Ovary (tissue), 7 donors: ENCODE measurements at regions not wholly inside any gene's neighbourhood (a gene's known extent, or its start where the extent isn't known, plus 50 kb on each side); places are given as distances from the start of the nearest gene placed in this dataset.

Experiments used
- DNase-seq, 5 donors: peaks; one replicate each; pipeline ENCODE4 v3.0.0-alpha.2; 2019 to 2020
- H3K27ac ChIP-seq, 2 donors: fragments of 200-600 bp; one replicate each; pipeline versions ENCODE4 v1.5.1 to v1.8.0; 2019 to 2022
- H3K27me3 ChIP-seq: fragments of 200-600 bp; one replicate; pipeline ENCODE4 v1.8.0; 2022
- H3K36me3 ChIP-seq: fragments of 200-600 bp; sonication (generic); one replicate; pipeline ENCODE4 v1.5.1; 2019
- H3K4me1 ChIP-seq: one replicate; pipeline ENCODE4 v1.8.1; 2013; ENCODE audit warnings: mild to moderate bottlenecking, moderate library complexity; ENCODE audit not compliant: insufficient read depth
- H3K4me3 ChIP-seq: fragments of 200-600 bp; sonication (generic); one replicate; pipeline ENCODE4 v1.5.1; 2017
- H3K9me3 ChIP-seq, 2 donors: fragments of 200-600 bp in 1 of 2; sonication (generic) in 1 of 2; one replicate each; pipeline versions ENCODE4 v1.5.1 to v1.8.1; 2013 to 2019; ENCODE audit warnings: mild to moderate bottlenecking in 1 of 2, moderate library complexity in 1 of 2
- EP300 ChIP-seq: sonication (generic); formaldehyde crosslinking; IDR thresholded peaks from one replicate; pipeline ENCODE4 v1.6.1; 2017; ENCODE audit warnings: antibody characterized with exemption
- POLR2A ChIP-seq: fragments of 450-650 bp; IDR thresholded peaks from one replicate; pipeline ENCODE4 v1.6.1; 2017; ENCODE audit warnings: antibody characterized with exemption, mild to moderate bottlenecking, moderate library complexity
- WGBS, 3 donors: extraction: QIAGEN DNeasy Blood & Tissue Kit in 1 of 3; methylation state at CpG; one replicate each; pipeline versions ENCODE4 v1.1.5 to v1.1.7; 2013 to 2017; 5-methylcytosine and 5-hydroxymethylcytosine counted together
- intact Hi-C, 4 donors: fragments of 100-400 bp; cut with DNase I; formaldehyde crosslinking; loops; one replicate each; pipeline versions ENCODE4 v1.11.0 to v1.15.1; 2022 to 2023
- TF ChIP-seq, protein P1 (sequence below), 3 donors: fragments of 450-650 bp in 2 of 3; fragments of 200-600 bp in 1 of 3; IDR thresholded peaks; one replicate each; pipeline versions ENCODE4 v1.5.1 to v1.8.0; 2016 to 2022; ENCODE audit warnings: antibody characterized with exemption in 3 of 3, mild to moderate bottlenecking in 1 of 3
- donor health status: DM: no; HTN: no; CAD: no; lungs with moderate emphysema.
- donor health status: DM: no; HTN: no; CAD: no.
- donor health status: Bipolar disorder and iron deficiency.
- donor health status: DM: no; HTN: no; CAD: no.
- donor health status: DM: yes; HTN: yes; CAD: no.

DNA sequence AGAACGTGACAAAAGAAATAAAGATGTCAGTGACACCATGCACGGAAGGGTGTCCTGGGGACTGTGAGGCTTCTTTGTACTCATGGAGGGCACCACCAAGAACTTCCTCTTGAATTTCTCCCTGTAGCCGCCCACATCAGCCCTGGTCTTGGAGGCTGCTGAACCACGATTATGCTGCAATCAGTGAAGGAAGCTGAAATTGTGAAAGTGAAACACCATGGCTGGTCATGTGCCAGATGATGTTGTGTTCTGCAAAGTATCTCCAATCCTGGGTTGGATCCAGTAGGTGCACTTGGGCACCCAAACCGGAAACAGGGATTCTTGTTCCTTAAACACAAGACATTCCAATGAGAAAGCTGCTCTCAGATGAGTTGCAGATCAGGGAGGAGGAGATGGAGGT, 104.4 kb upstream of the GOLGA6L6 start:
- no peaks in the 10 kb centered on the region for H3K9me3 ChIP-seq

DNA sequence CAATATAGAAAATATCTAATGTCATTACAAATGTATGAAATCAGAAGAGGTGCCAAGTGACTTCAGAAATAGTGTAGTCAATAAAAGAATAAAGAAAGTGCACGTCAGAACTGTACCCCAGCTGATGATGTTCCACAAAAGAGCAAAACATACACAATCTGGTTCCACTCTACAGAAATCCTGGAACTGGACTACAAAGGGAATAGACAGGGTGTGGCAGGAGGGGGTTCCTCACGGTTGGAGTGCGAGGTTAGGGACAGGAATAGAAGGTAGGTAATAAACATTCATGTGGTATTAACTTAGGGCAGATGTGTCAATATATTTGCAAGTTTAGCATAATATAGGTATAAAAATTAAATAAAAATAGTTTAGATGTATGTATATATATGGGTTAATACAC, 103.3 kb upstream of the GOLGA6L6 start:
- no peaks in the 10 kb centered on the region for H3K27me3 ChIP-seq
- no peak for DNase-seq
- intact Hi-C loops, result no loop called here
- no peaks in the 10 kb centered on the region for H3K9me3 ChIP-seq
- TF ChIP-seq EP300 (no peak), POLR2A (no peak)
- TF ChIP-seq, protein P1, sequence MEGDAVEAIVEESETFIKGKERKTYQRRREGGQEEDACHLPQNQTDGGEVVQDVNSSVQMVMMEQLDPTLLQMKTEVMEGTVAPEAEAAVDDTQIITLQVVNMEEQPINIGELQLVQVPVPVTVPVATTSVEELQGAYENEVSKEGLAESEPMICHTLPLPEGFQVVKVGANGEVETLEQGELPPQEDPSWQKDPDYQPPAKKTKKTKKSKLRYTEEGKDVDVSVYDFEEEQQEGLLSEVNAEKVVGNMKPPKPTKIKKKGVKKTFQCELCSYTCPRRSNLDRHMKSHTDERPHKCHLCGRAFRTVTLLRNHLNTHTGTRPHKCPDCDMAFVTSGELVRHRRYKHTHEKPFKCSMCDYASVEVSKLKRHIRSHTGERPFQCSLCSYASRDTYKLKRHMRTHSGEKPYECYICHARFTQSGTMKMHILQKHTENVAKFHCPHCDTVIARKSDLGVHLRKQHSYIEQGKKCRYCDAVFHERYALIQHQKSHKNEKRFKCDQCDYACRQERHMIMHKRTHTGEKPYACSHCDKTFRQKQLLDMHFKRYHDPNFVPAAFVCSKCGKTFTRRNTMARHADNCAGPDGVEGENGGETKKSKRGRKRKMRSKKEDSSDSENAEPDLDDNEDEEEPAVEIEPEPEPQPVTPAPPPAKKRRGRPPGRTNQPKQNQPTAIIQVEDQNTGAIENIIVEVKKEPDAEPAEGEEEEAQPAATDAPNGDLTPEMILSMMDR (IDR thresholded peaks at IDR 0.05), result no peak
- no peak overlapping the region for H3K27ac ChIP-seq
- WGBS, 3 donors, result 60 to 64% (median 61%) methylated on average over 3 of the region's 3 CpGs
- H3K36me3 ChIP-seq, result no peaks in the 10 kb centered on the region
- no peaks in the 10 kb centered on the region for H3K4me1 ChIP-seq
- no peak overlapping the region for H3K4me3 ChIP-seq

More for the DNA sequence above, 104.4 kb upstream of the GOLGA6L6 start:
- H3K4me3 ChIP-seq, result no peak overlapping the region
- DNase-seq, result no peak
- H3K27me3 ChIP-seq, result no peaks in the 10 kb centered on the region
- no peaks in the 10 kb centered on the region for H3K4me1 ChIP-seq
- 56 to 59% (median 58%) methylated on average over 5 of the region's 5 CpGs for WGBS, 3 donors
- TF ChIP-seq EP300 (no peak), POLR2A (no peak)
- TF ChIP-seq, protein P1 (IDR thresholded peaks at IDR 0.05), result no peak
- no peaks in the 10 kb centered on the region for H3K36me3 ChIP-seq
- intact Hi-C loops, result no loop called here
- H3K27ac ChIP-seq, result no peak overlapping the region

DNA sequence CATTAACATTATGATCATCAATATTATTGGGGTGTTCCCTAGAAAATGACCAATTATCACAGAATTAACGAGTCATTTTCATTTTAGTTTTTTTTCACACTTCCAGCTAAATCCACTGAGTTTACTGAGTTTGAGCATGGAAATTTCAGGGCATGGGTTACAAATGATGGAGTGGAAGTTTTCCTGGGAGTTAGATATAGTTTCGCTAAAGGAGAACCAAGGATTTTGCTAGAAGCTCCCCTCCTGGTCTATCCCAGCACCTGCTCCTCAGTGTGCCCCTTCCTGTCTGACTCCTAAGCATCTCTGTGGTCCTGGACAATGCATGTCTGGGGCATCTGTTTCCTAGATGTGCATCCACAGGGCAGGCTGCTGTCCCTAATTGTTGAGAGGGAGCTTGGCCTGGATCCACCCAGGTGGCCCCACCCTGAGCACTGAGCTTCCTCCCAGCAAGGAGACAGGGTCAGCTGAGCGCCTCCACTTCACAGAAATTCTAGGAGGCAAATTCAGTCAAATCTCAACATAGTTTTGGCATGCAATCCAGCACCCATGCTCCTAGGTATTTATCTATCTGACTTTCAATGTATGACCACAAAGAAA, 102.3 kb upstream of the GOLGA6L6 start:
- no peaks in the 10 kb centered on the region for H3K27me3 ChIP-seq
- intact Hi-C loops, result no loop called here
- H3K27ac ChIP-seq, result no peak overlapping the region
- TF ChIP-seq POLR2A (no peak), EP300 (no peak)
- TF ChIP-seq, protein P1 (IDR thresholded peaks at IDR 0.05), result no peak
- no peaks in the 10 kb centered on the region for H3K4me1 ChIP-seq
- H3K4me3 ChIP-seq, result no peak overlapping the region
- no peaks in the 10 kb centered on the region for H3K36me3 ChIP-seq
- no peak for DNase-seq
- H3K9me3 ChIP-seq, result no peaks in the 10 kb centered on the region
- WGBS, 3 donors, result 57 to 62% (median 60%) methylated on average over 3 of the region's 3 CpGs

DNA sequence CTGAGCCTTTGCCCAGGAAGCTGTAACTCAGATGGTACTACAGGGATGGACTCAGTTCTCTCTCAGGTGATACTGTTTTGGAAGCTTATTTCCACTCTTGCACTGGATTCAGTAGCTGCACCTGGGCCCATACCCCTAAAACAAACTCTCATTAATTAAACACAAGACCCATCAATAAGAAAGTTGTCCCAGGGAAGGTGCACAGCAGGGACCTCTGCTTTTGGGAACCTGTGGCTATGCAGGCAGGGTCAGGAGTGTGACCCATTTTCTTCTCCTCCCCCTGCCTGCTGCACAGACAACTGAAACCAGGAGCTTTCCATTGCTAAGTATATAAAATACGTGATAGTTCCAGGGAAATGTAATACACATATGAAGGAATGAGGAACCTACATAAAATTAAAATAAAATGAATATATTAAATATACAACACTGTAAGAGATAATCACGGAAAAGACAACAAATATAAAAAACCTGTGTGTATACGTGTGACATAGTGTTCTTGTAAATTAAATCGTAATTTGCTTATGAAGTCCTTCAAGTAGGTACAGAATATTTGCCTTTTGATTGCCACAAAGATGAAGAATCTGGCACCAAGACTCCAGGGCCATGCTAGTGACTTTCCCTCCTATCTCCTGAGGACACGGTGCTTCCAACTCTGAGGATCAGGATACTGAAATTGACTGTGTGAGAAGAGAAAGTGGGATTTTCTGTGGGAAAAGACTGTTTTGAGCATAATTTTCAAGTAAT, 101.6 kb upstream of the GOLGA6L6 start:
- H3K4me3 ChIP-seq, result no peak overlapping the region
- 51 to 68% (median 64%) methylated on average over 5 of the region's 5 CpGs for WGBS, 3 donors
- no peaks in the 10 kb centered on the region for H3K4me1 ChIP-seq
- intact Hi-C loops, result no loop called here
- no peaks in the 10 kb centered on the region for H3K27me3 ChIP-seq
- H3K27ac ChIP-seq, result no peak overlapping the region
- H3K36me3 ChIP-seq, result no peaks in the 10 kb centered on the region
- no peak for DNase-seq
- TF ChIP-seq POLR2A, result no peak
- TF ChIP-seq EP300, result no peak
- TF ChIP-seq, protein P1 (IDR thresholded peaks at IDR 0.05), result no peak
- H3K9me3 ChIP-seq, result no peaks in the 10 kb centered on the region
